T-cell (primary cell): ENCODE measurements at regions not wholly inside any gene's neighbourhood (a gene's known extent, or its start where the extent isn't known, plus 50 kb on each side); places are given as distances from the start of the nearest gene placed in this dataset.
"Not testable (repeated sequence)": the region's sequence is repeated elsewhere in the genome, so short reads cannot be mapped to it uniquely, and the experiment has no call there.

Experiments used
- ATAC-seq, 4 experiments: fragments of 200-7000 bp in 3 of 4; fragments of 150-1000 bp in 1 of 4; cut with Tn5 transposase; replicated peaks in 1 of 4; 1 replicate in 3 of 4; 2 replicates in 1 of 4; pipeline ENCODE4 v1.10.0; 2021; ENCODE audit warnings: moderate library complexity in 3 of 4, mild to moderate bottlenecking in 2 of 4, moderate number of reproducible peaks in 1 of 4
- CTCF ChIA-PET, 2 donors: fragments of 300-600 bp; sonication (Branson Sonifier 250); formaldehyde crosslinking; loops; one replicate each; lab custom pipeline; 2022; ENCODE audit warnings: antibody characterized with exemption in 2 of 2; lab: Charles Lee
- POLR2A ChIA-PET, 2 donors: fragments of 300-600 bp; sonication (Branson Sonifier 250); formaldehyde crosslinking; loops; one replicate each; lab custom pipeline; 2022; ENCODE audit warnings: antibody characterized with exemption in 2 of 2; lab: Charles Lee
- DNase-seq, 35 experiments: peaks; one replicate each; pipeline versions ENCODE4 v3.0.0 to v3.0.0-alpha.2; 2013 to 2023
- H3K27ac ChIP-seq: one replicate; pipeline ENCODE4 v1.5.1; 2013; ENCODE audit warnings: low read length
- H3K27me3 ChIP-seq, 2 experiments: replicated peaks in 1 of 2; 1 replicate in 1 of 2; 2 replicates in 1 of 2; pipeline versions ENCODE4 v1.6.1 to v1.7.0; 2013; ENCODE audit warnings: low read length in 1 of 2, mixed read lengths in 1 of 2; ENCODE audit not compliant: control insufficient read depth in 2 of 2, insufficient read depth in 2 of 2; ENCODE audit errors: extremely low read depth in 1 of 2
- H3K36me3 ChIP-seq, 2 donors: 1 replicate in 1 of 2; 2 replicates in 1 of 2; pipeline versions ENCODE4 v1.6.1 to v1.7.0; 2013; ENCODE audit warnings: low read length in 1 of 2; ENCODE audit not compliant: control insufficient read depth in 2 of 2, insufficient read depth in 1 of 2; ENCODE audit errors: extremely low read depth in 1 of 2
- H3K4me1 ChIP-seq, 2 experiments: 1 replicate in 1 of 2; 2 replicates in 1 of 2; pipeline versions ENCODE4 v1.6.1 to v1.7.0; 2013; ENCODE audit warnings: low read length in 2 of 2, mixed read lengths in 1 of 2; ENCODE audit not compliant: insufficient read depth in 2 of 2, control insufficient read depth in 1 of 2; ENCODE audit errors: extremely low read depth in 1 of 2
- H3K4me3 ChIP-seq, 2 donors: 1 replicate in 1 of 2; 2 replicates in 1 of 2; pipeline versions ENCODE4 v1.5.1 to v1.7.0; 2013; ENCODE audit warnings: mild to moderate bottlenecking in 2 of 2, low read length in 1 of 2, moderate library complexity in 1 of 2; ENCODE audit not compliant: control insufficient read depth in 1 of 2; ENCODE audit errors: extremely low read depth in 1 of 2
- H3K9me3 ChIP-seq: 2 replicates; pipeline ENCODE4 v1.7.0; 2013
- H3K27ac Mint-ChIP-seq, 2 donors: one replicate each; pipeline ENCODE4 v1.8.0; 2020 to 2021; ENCODE audit warnings: mild to moderate bottlenecking in 2 of 2, mixed read lengths in 2 of 2
- H3K27me3 Mint-ChIP-seq, 2 donors: one replicate each; pipeline ENCODE4 v1.8.0; 2021 to 2022; ENCODE audit warnings: mixed read lengths in 2 of 2
- H3K36me3 Mint-ChIP-seq: one replicate; pipeline ENCODE4 v1.8.0; 2021; ENCODE audit warnings: mixed read lengths
- H3K4me1 Mint-ChIP-seq, 3 donors: one replicate each; pipeline ENCODE4 v1.8.0; 2020 to 2022; ENCODE audit warnings: mixed read lengths in 3 of 3, mild to moderate bottlenecking in 1 of 3
- H3K4me3 Mint-ChIP-seq, 3 donors: one replicate each; pipeline ENCODE4 v1.8.0; 2020 to 2022; ENCODE audit warnings: mild to moderate bottlenecking in 3 of 3, mixed read lengths in 3 of 3, moderate library complexity in 3 of 3
- H3K9me3 Mint-ChIP-seq, 3 donors: one replicate each; pipeline ENCODE4 v1.8.0; 2020 to 2022; ENCODE audit warnings: mixed read lengths in 3 of 3
- WGBS: methylation state at CpG from one replicate; pipeline ENCODE4 v1.1.5; 2013; ENCODE audit warnings: missing lambda C conversion rate; ENCODE audit not compliant: insufficient coverage; 5-methylcytosine and 5-hydroxymethylcytosine counted together

DNA sequence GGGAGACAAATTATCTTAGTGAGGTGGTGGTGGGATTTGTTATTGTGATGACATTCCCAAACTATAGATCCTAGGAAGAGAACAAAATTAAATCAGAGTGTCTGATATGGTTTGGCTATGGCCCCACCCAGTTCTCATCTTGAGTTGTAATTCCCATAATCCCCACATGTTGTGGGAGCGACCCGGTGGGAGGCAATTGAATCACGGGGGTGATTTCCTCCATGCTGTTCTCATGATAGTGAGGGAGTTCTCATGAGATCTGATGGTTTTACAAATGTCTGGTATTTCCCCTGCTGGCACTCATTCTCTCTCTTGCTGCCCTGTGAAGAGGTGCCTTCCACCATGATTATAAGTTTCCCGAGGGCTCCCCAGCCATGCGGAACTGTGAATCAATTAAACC is 62.0 kb downstream of the RPL22L1 start:
- POLR2A ChIA-PET = no interaction called here
- DNase-seq (no peak), ATAC-seq (no peak)
- Histone ChIP-seq H3K4me3 (no peak overlapping the region), H3K27me3 (no peaks in the 10 kb centered on the region), H3K4me1 (no peaks in the 10 kb centered on the region), H3K36me3 (no peaks in the 10 kb centered on the region), H3K9me3 (no peaks in the 10 kb centered on the region), H3K27ac (no peak overlapping the region)
- WGBS = no CpG with 5 or more reads among the region's 5 CpGs
- no peak overlapping the region for H3K4me3 Mint-ChIP-seq
- no peaks in the 10 kb centered on the region for H3K9me3 Mint-ChIP-seq
- peaks cover 0 to 3% (median 2%) of the 10 kb centered on the region in 3 donors for H3K4me1 Mint-ChIP-seq
- H3K36me3 Mint-ChIP-seq = no peaks in the 10 kb centered on the region
- no peak overlapping the region for H3K27ac Mint-ChIP-seq
- H3K27me3 Mint-ChIP-seq = peaks cover 16 to 17% of the 10 kb centered on the region in 2 donors
- CTCF ChIA-PET = no interaction called here

DNA sequence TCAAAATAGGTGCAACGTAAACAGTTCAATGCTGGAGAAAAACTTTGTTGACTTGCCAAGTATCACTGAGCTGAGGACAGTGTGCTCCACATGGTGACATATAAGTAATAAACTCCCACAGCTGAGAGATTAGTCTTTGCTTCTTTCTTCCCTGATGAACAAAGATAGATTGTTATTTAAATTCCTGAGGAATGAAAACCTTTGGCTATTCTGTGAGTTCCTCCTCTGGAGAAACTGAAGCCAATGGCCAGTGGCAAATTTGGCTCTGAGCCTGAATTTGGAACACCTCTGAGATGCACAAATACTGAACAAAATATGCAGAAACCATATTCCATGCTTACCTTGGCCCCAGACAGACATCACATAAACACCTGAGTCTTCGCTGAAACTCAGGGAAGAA is 63.3 kb downstream of the RPL22L1 start:
- Mint-ChIP-seq H3K4me3 (no peak overlapping the region), H3K27ac (no peak overlapping the region), H3K27me3 (peaks cover 16 to 29% of the 10 kb centered on the region in 2 donors), H3K4me1 (no peaks in the 10 kb centered on the region), H3K36me3 (no peaks in the 10 kb centered on the region), H3K9me3 (no peaks in the 10 kb centered on the region)
- Histone ChIP-seq H3K27ac (no peak overlapping the region), H3K27me3 (no peaks in the 10 kb centered on the region), H3K36me3 (no peaks in the 10 kb centered on the region), H3K9me3 (no peaks in the 10 kb centered on the region), H3K4me3 (no peak overlapping the region), H3K4me1 (no peaks in the 10 kb centered on the region)
- ChIA-PET CTCF (interaction anchor here in 1 of 2 donors (0.8 kb wide), 1 partner anchor 99 kb away, joined by 4 read pairs; no protein-coding TSS in a partner anchor), POLR2A (no interaction called here)
- no CpG with 5 or more reads among the region's 2 CpGs for WGBS
- no peak for DNase-seq
- ATAC-seq = no peak

DNA sequence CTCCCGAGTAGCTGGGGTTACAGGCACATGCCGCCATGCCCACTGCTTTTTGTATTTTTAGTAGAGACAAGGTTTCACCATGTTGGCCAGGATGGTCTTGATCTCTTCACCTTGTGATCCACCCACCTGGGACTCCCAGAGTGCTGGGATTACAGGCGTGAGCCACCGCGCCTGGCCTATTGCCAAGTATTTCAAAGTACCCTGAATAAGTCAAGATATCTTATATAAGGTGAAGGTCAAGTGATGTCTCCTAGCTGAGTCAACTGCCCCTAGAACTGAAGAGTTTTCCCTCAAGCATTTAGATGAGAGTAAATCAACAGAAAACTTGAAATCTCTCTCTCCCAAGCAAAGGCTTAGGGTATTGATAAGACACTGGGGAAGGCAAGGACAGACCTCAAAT is 63.9 kb downstream of the RPL22L1 start:
- Mint-ChIP-seq H3K27me3 (peaks cover 16 to 33% of the 10 kb centered on the region in 2 donors), H3K27ac (no peak overlapping the region), H3K36me3 (no peaks in the 10 kb centered on the region), H3K4me1 (no peaks in the 10 kb centered on the region), H3K4me3 (no peak overlapping the region), H3K9me3 (no peaks in the 10 kb centered on the region)
- ChIA-PET POLR2A (no interaction called here), CTCF (no interaction called here)
- no CpG with 5 or more reads among the region's 5 CpGs for WGBS
- H3K27me3 ChIP-seq = peaks cover 0 to 4% of the 10 kb centered on the region in 2 experiments
- no peaks in the 10 kb centered on the region for H3K9me3 ChIP-seq
- no peaks in the 10 kb centered on the region for H3K4me1 ChIP-seq
- no peak overlapping the region for H3K4me3 ChIP-seq
- H3K27ac ChIP-seq = no peak overlapping the region
- DNase-seq (no peak), ATAC-seq (no peak)
- H3K36me3 ChIP-seq = no peaks in the 10 kb centered on the region

DNA sequence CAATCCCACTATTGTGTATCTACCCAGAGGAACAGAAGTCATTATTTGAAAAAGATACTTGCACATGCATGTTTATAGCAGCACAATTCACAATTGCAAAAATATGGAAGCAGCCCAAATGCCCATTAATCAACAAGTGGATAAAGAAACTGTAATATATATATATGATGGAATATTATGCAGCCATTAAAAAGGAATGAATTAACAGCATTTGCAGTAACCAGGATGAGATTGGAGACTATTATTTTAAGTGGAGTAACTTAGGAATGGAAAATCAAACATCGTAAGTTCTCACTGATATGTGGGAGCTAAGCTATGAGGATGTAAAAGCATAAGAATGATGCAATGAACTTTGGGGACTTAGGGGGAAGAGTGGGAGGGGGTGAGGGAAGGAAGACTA is 64.7 kb downstream of the RPL22L1 start:
- H3K27ac Mint-ChIP-seq, H3K36me3 ChIP-seq, H3K4me3 Mint-ChIP-seq, H3K4me1 ChIP-seq, H3K27ac ChIP-seq, H3K9me3 Mint-ChIP-seq, CTCF ChIA-PET, H3K36me3 Mint-ChIP-seq, POLR2A ChIA-PET, H3K27me3 ChIP-seq, H3K4me1 Mint-ChIP-seq, DNase-seq, H3K4me3 ChIP-seq, ATAC-seq, H3K9me3 ChIP-seq: not testable (repeated sequence)
- peaks cover 16 to 33% of the 10 kb centered on the region in 2 donors for H3K27me3 Mint-ChIP-seq
- 89% methylated on average over 1 of the region's 1 CpG for WGBS

DNA sequence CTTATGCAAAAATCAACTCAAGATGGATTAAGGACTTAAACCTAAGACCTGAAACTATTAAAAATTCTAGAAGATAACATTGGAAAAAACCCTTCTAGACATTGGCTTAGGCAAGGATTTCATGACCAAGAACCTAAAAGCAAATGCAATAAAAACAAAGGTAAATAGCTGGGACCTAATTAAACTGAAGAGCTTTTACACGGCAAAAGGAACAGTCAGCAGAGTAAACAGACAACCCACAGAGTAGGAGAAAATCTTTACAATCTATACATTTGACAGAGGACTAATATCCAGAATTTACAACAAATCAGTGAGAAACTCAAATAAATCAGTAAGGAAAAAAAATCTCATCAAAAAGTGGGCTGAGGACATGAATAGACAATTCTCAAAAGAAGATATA is 65.4 kb downstream of the RPL22L1 start:
- not testable (repeated sequence) for H3K9me3 Mint-ChIP-seq, H3K27ac ChIP-seq, H3K27ac Mint-ChIP-seq, H3K4me1 Mint-ChIP-seq, DNase-seq, H3K36me3 ChIP-seq, H3K4me3 ChIP-seq, H3K9me3 ChIP-seq, H3K27me3 ChIP-seq, H3K4me1 ChIP-seq, H3K36me3 Mint-ChIP-seq, H3K4me3 Mint-ChIP-seq, ATAC-seq
- peaks cover 16 to 33% of the 10 kb centered on the region in 2 donors for H3K27me3 Mint-ChIP-seq
- WGBS = no CpG with 5 or more reads among the region's 1 CpG
- CTCF ChIA-PET = interaction anchor here in 1 of 2 donors (0.6 to 2.9 kb wide), 2 partner anchors 7 to 495 kb away, joined by 3 to 12 read pairs; no protein-coding TSS in a partner anchor
- POLR2A ChIA-PET = interaction anchor here in 1 of 2 donors (0.5 kb wide), 1 partner anchor 1459 kb away, joined by 4 read pairs; no protein-coding TSS in a partner anchor

DNA sequence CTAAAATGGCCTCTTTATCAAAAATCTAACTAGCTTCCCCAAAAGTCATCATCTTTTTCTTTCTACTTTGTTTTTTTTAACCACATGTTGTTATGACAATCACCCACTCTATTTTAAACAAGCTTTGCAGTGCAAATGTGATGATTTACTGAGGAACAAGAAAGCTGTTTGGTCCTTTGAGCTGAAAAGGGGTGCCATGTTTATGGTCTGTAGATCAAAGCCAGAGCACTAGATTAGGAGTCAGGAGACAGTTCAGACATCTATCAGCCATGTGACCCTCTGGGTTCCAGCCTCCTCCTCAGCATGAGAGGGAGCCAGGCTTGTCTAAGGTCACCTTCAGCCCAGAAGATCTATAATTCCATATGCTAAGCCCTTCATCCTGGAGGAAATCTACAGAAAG is 65.9 kb downstream of the RPL22L1 start:
- ChIA-PET POLR2A (interaction anchor here in 1 of 2 donors (0.5 kb wide), 1 partner anchor 1459 kb away, joined by 4 read pairs; no protein-coding TSS in a partner anchor), CTCF (interaction anchor here (0.6 to 2.9 kb wide), 4 partner anchors 8 to 495 kb away, joined by 3 to 12 read pairs (median 4); no protein-coding TSS in a partner anchor)
- no peaks in the 10 kb centered on the region for H3K9me3 Mint-ChIP-seq
- ATAC-seq = no peak
- no peak for DNase-seq
- no peaks in the 10 kb centered on the region for H3K9me3 ChIP-seq
- H3K27ac Mint-ChIP-seq = no peak overlapping the region
- peaks cover 0 to 4% of the 10 kb centered on the region in 2 experiments for H3K27me3 ChIP-seq
- H3K27me3 Mint-ChIP-seq = peaks cover 17 to 36% of the 10 kb centered on the region in 2 donors
- no peaks in the 10 kb centered on the region for H3K4me1 ChIP-seq
- H3K27ac ChIP-seq = no peak overlapping the region
- no peaks in the 10 kb centered on the region for H3K4me1 Mint-ChIP-seq
- H3K36me3 ChIP-seq = no peaks in the 10 kb centered on the region
- no peak overlapping the region for H3K4me3 Mint-ChIP-seq
- H3K4me3 ChIP-seq = no peak overlapping the region
- no peaks in the 10 kb centered on the region for H3K36me3 Mint-ChIP-seq
